GM12873 (cell line): ENCODE measurements at regions not wholly inside any gene's neighbourhood (a gene's known extent, or its start where the extent isn't known, plus 50 kb on each side); places are given as distances from the start of the nearest gene placed in this dataset.

ENCODE experiments used
- CTCF ChIP-seq: IDR thresholded peaks from 2 replicates; pipeline ENCODE4 v1.5.1; 2012; ENCODE audit warnings: low read depth, mild to moderate bottlenecking, moderate library complexity, low read length, control low read depth; ENCODE audit not compliant: insufficient read depth; ENCODE audit errors: missing control alignments

GRCh38 chr1:112271270-112271669 is 124.7 kb upstream of the CTTNBP2NL start:
- no peak for TF ChIP-seq CTCF

- no peak for TF ChIP-seq CTCF
Observed at GRCh38 chr1:112272101-112272772, 123.8 kb upstream of the CTTNBP2NL start.

GRCh38 chr1:112284796-112285195 is 111.2 kb upstream of the CTTNBP2NL start:
- no peak for TF ChIP-seq CTCF

GRCh38 chr1:112285316-112285715 is 110.7 kb upstream of the CTTNBP2NL start:
- no peak for TF ChIP-seq CTCF

- no peak for TF ChIP-seq CTCF
Observed at GRCh38 chr1:112285746-112286145, 110.3 kb upstream of the CTTNBP2NL start.

- no peak for TF ChIP-seq CTCF
Observed at GRCh38 chr1:112296908-112297307, 99.1 kb upstream of the CTTNBP2NL start.

- no peak for TF ChIP-seq CTCF
Observed at GRCh38 chr1:112297536-112297935, 98.5 kb upstream of the CTTNBP2NL start.

GRCh38 chr1:112298558-112298957 is 97.5 kb upstream of the CTTNBP2NL start:
- TF ChIP-seq CTCF: peak; percentile 66
